Thoracic aorta (tissue), 2 donors: ENCODE measurements at regions not wholly inside any gene's neighbourhood (a gene's known extent, or its start where the extent isn't known, plus 50 kb on each side); places are given as distances from the start of the nearest gene placed in this dataset.

Experiments
- ATAC-seq: fragments of 150-250 bp; one replicate; pipeline ENCODE4 v1.8.0; 2017; ENCODE audit warnings: low read depth; ENCODE audit not compliant: insufficient number of reproducible peaks, low FRiP score
- DNase-seq: peaks from one replicate; pipeline ENCODE4 v3.0.0-alpha.2; 2020; ENCODE audit warnings: low spot score
- H3K27ac ChIP-seq, 2 donors: fragments of 200-600 bp; sonication (generic); 1 replicate in 1 of 2; 2 replicates in 1 of 2; pipeline ENCODE4 v1.5.1; 2016; ENCODE audit warnings: mild to moderate bottlenecking in 2 of 2, moderate library complexity in 2 of 2
- H3K27me3 ChIP-seq: fragments of 200-600 bp; sonication (generic); replicated peaks from 2 replicates; pipeline ENCODE4 v1.6.0; 2016; ENCODE audit warnings: mild to moderate bottlenecking; ENCODE audit not compliant: insufficient read depth
- H3K36me3 ChIP-seq: fragments of 200-600 bp; sonication (generic); one replicate; pipeline ENCODE4 v1.5.1; 2016
- H3K4me1 ChIP-seq, 2 donors: fragments of 200-600 bp; sonication (generic); 1 replicate in 1 of 2; 2 replicates in 1 of 2; pipeline versions ENCODE4 v1.5.1 to v1.6.0; 2016; ENCODE audit warnings: low read depth in 2 of 2, mild to moderate bottlenecking in 1 of 2; ENCODE audit not compliant: control insufficient read depth in 1 of 2
- H3K4me3 ChIP-seq: fragments of 200-600 bp; sonication (generic); 2 replicates; pipeline ENCODE4 v1.5.1; 2016; ENCODE audit warnings: mild to moderate bottlenecking
- H3K9me3 ChIP-seq: fragments of 200-600 bp; sonication (generic); 2 replicates; pipeline ENCODE4 v1.5.1; 2016
- CTCF ChIP-seq: fragments of 200-600 bp; sonication (generic); IDR thresholded peaks from one replicate; pipeline ENCODE4 v1.5.1; 2019; ENCODE audit warnings: antibody characterized with exemption

GRCh38 chr3:72348357-72348756, 499.9 kb downstream of the SHQ1 start:
- Histone ChIP-seq H3K4me1 (peaks cover 14 to 49% of the 10 kb centered on the region in 2 donors), H3K4me3 (no peak overlapping the region), H3K27ac (peak overlapping the region; percentile 18 to 72), H3K36me3 (no peaks in the 10 kb centered on the region), H3K9me3 (no peaks in the 10 kb centered on the region), H3K27me3 (no peaks in the 10 kb centered on the region)
- ATAC-seq (no peak), DNase-seq (no peak)
- no peak for TF ChIP-seq CTCF

- Histone ChIP-seq H3K27me3 (no peaks in the 10 kb centered on the region), H3K27ac (peak overlapping the region; percentile 46 to 72), H3K4me1 (peaks cover 14 to 54% of the 10 kb centered on the region in 2 donors), H3K4me3 (peak overlapping the region; percentile 28), H3K36me3 (no peaks in the 10 kb centered on the region), H3K9me3 (no peaks in the 10 kb centered on the region)
- TF ChIP-seq CTCF: peak; percentile 39
- DNase-seq (peak; percentile 92), ATAC-seq (peak; percentile 48)
Measured at GRCh38 chr3:72347819-72348319, 500.4 kb downstream of the SHQ1 start.

- DNase-seq (peak; percentile 19), ATAC-seq (no peak)
- peaks cover 20 to 67% of the 10 kb centered on the region in 2 donors for H3K4me1 ChIP-seq
- H3K27me3 ChIP-seq: no peaks in the 10 kb centered on the region
- no peak overlapping the region for H3K4me3 ChIP-seq
- H3K9me3 ChIP-seq: no peaks in the 10 kb centered on the region
- H3K27ac ChIP-seq: no peak overlapping the region
- TF ChIP-seq CTCF: no peak
- H3K36me3 ChIP-seq: no peaks in the 10 kb centered on the region
Measured at GRCh38 chr3:72346526-72346926, 501.7 kb downstream of the SHQ1 start.

GRCh38 chr3:72345980-72346379, 502.3 kb downstream of the SHQ1 start:
- Histone ChIP-seq H3K27ac (no peak overlapping the region), H3K4me3 (no peak overlapping the region), H3K4me1 (peaks cover 20 to 73% of the 10 kb centered on the region in 2 donors), H3K27me3 (no peaks in the 10 kb centered on the region), H3K9me3 (no peaks in the 10 kb centered on the region), H3K36me3 (no peaks in the 10 kb centered on the region)
- ATAC-seq (no peak), DNase-seq (no peak)
- no peak for TF ChIP-seq CTCF

- Histone ChIP-seq H3K4me3 (no peak overlapping the region), H3K4me1 (peaks cover 20 to 79% of the 10 kb centered on the region in 2 donors), H3K27ac (no peak overlapping the region), H3K27me3 (no peaks in the 10 kb centered on the region), H3K9me3 (no peaks in the 10 kb centered on the region), H3K36me3 (no peaks in the 10 kb centered on the region)
- TF ChIP-seq CTCF: no peak
- ATAC-seq (no peak), DNase-seq (no peak)
Measured at GRCh38 chr3:72345237-72345878, 502.9 kb downstream of the SHQ1 start.
